Fibroblast of lung (primary cell): ENCODE measurements at regions not wholly inside any gene's neighbourhood (a gene's known extent, or its start where the extent isn't known, plus 50 kb on each side); places are given as distances from the start of the nearest gene placed in this dataset.

Source experiments
- DNase-seq, 2 donors: peaks; one replicate each; pipeline versions ENCODE4 v3.0.0 to v3.0.0-alpha.2; 2010; ENCODE audit warnings: low read depth in 2 of 2
- H2AFZ ChIP-seq: 2 replicates; pipeline ENCODE4 v1.5.1; 2012; ENCODE audit warnings: low read length, control low read depth, inconsistent platforms
- H3K27ac ChIP-seq: 2 replicates; pipeline ENCODE4 v1.5.1; 2011; ENCODE audit warnings: low read length, control low read depth; ENCODE audit not compliant: insufficient read depth
- H3K27me3 ChIP-seq: 2 replicates; pipeline ENCODE4 v1.5.1; 2011; ENCODE audit warnings: mild to moderate bottlenecking, low read length; ENCODE audit not compliant: control insufficient read depth, insufficient read depth
- H3K36me3 ChIP-seq: 2 replicates; pipeline ENCODE4 v1.5.1; 2011; ENCODE audit warnings: low read length; ENCODE audit not compliant: control insufficient read depth, insufficient read depth
- H3K4me1 ChIP-seq: 2 replicates; pipeline ENCODE4 v1.5.1; 2011; ENCODE audit warnings: low read length; ENCODE audit not compliant: control insufficient read depth, insufficient read depth; ENCODE audit errors: extremely low read depth
- H3K4me2 ChIP-seq: 2 replicates; pipeline ENCODE4 v1.5.1; 2011; ENCODE audit warnings: low read length, control low read depth; ENCODE audit not compliant: insufficient read depth; ENCODE audit errors: extremely low read depth
- H3K4me3 ChIP-seq, 4 experiments: fragments of 200-600 bp in 1 of 4; sonication (generic) in 1 of 4; replicated peaks in 1 of 4; 2 replicates each; pipeline ENCODE4 v1.5.1; 2011 to 2016; ENCODE audit warnings: low read length in 4 of 4, low read depth in 3 of 4, mild to moderate bottlenecking in 3 of 4, control low read depth in 2 of 4, inconsistent platforms in 1 of 4, mixed read lengths in 1 of 4; ENCODE audit not compliant: insufficient read depth in 1 of 4; ENCODE audit errors: control extremely low read depth in 1 of 4
- H3K79me2 ChIP-seq: 2 replicates; pipeline ENCODE4 v1.5.1; 2012; ENCODE audit warnings: mild to moderate bottlenecking, low read length, inconsistent platforms; ENCODE audit not compliant: control insufficient read depth, insufficient read depth
- H3K9ac ChIP-seq: 2 replicates; pipeline ENCODE4 v1.5.1; 2011; ENCODE audit warnings: mild to moderate bottlenecking, low read length, control low read depth; ENCODE audit not compliant: insufficient read depth
- H3K9me3 ChIP-seq: 2 replicates; pipeline ENCODE4 v1.5.1; 2012; ENCODE audit warnings: low read depth, low read length; ENCODE audit not compliant: control insufficient read depth, insufficient read depth
- H4K20me1 ChIP-seq: 2 replicates; pipeline ENCODE4 v1.5.1; 2011; ENCODE audit warnings: low read length; ENCODE audit not compliant: control insufficient read depth, insufficient read depth; ENCODE audit errors: extremely low read depth
- EZH2 ChIP-seq: IDR thresholded peaks from 2 replicates; pipeline ENCODE4 v1.5.1; 2012; ENCODE audit warnings: low read length, control low read depth, mild to moderate bottlenecking; ENCODE audit errors: missing control alignments
- TF ChIP-seq, protein P1 (sequence below), 2 donors: IDR thresholded peaks in 1 of 2; conservative IDR thresholded peaks in 1 of 2; 1 replicate in 1 of 2; 2 replicates in 1 of 2; pipeline ENCODE4 v1.5.1; 2011 to 2012; ENCODE audit warnings: low read length in 2 of 2, control low read depth in 1 of 2, inconsistent platforms in 1 of 2, low read depth in 1 of 2, mild to moderate bottlenecking in 1 of 2

- Histone ChIP-seq H3K9me3 (no peaks in the 10 kb centered on the region), H3K4me1 (peaks cover 4% of the 10 kb centered on the region), H3K27me3 (no peaks in the 10 kb centered on the region), H4K20me1 (no peaks in the 10 kb centered on the region), H3K27ac (no peak overlapping the region), H3K9ac (no peak overlapping the region), H2AFZ (no peak overlapping the region), H3K4me2 (no peak overlapping the region), H3K36me3 (no peaks in the 10 kb centered on the region), H3K4me3 (no peak overlapping the region), H3K79me2 (no peaks in the 10 kb centered on the region)
- DNase-seq: peak; percentile 8 to 39
- no peak for TF ChIP-seq EZH2
- TF ChIP-seq, protein P1, sequence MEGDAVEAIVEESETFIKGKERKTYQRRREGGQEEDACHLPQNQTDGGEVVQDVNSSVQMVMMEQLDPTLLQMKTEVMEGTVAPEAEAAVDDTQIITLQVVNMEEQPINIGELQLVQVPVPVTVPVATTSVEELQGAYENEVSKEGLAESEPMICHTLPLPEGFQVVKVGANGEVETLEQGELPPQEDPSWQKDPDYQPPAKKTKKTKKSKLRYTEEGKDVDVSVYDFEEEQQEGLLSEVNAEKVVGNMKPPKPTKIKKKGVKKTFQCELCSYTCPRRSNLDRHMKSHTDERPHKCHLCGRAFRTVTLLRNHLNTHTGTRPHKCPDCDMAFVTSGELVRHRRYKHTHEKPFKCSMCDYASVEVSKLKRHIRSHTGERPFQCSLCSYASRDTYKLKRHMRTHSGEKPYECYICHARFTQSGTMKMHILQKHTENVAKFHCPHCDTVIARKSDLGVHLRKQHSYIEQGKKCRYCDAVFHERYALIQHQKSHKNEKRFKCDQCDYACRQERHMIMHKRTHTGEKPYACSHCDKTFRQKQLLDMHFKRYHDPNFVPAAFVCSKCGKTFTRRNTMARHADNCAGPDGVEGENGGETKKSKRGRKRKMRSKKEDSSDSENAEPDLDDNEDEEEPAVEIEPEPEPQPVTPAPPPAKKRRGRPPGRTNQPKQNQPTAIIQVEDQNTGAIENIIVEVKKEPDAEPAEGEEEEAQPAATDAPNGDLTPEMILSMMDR (conservative IDR thresholded peaks at IDR 0.05 in 1 of 2, IDR thresholded peaks at IDR 0.05 in 1 of 2; ENCODE audit: low read depth in 1 of 2, low read length in 2 of 2): no peak
Observed at GRCh38 chr4:19774690-19775256, 476.9 kb upstream of the SLIT2 start.

- Histone ChIP-seq H3K4me2 (no peak overlapping the region), H3K36me3 (no peaks in the 10 kb centered on the region), H3K9ac (no peak overlapping the region), H4K20me1 (no peaks in the 10 kb centered on the region), H2AFZ (no peak overlapping the region), H3K4me3 (no peak overlapping the region), H3K79me2 (no peaks in the 10 kb centered on the region), H3K27ac (no peak overlapping the region), H3K27me3 (no peaks in the 10 kb centered on the region), H3K9me3 (no peaks in the 10 kb centered on the region), H3K4me1 (peaks cover 4% of the 10 kb centered on the region)
- peak in 1 of 2 donors; percentile 66 for DNase-seq
- no peak for TF ChIP-seq EZH2
- TF ChIP-seq, protein P1 (conservative IDR thresholded peaks at IDR 0.05 in 1 of 2, IDR thresholded peaks at IDR 0.05 in 1 of 2; ENCODE audit: low read depth in 1 of 2, low read length in 2 of 2): no peak
Observed at GRCh38 chr4:19772581-19772980, 479.1 kb upstream of the SLIT2 start.

DNA sequence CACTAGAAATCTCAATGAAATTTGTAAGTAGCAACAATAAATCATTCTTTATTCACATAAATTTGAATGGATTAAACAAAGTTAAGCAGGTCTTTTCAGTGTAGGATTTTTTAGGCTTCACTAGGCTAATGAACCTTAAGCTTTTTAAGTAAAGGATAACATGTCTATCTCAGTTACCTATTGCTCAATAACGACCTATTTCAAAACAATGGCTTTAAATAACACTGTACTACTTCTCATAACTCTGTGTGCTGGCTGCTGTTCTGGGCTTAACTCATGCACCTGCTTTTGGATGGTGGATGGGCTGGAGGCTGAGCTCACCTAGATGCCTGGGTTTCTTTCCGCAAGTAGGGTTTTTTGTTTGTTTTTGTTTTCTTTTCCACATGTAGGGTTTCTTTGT lies 495.0 kb upstream of the SLIT2 start:
- no peak overlapping the region for H3K27ac ChIP-seq
- H3K36me3 ChIP-seq: no peaks in the 10 kb centered on the region
- H3K4me3 ChIP-seq: no peak overlapping the region
- H3K4me1 ChIP-seq: no peaks in the 10 kb centered on the region
- no peaks in the 10 kb centered on the region for H3K9me3 ChIP-seq
- H3K79me2 ChIP-seq: no peaks in the 10 kb centered on the region
- no peaks in the 10 kb centered on the region for H4K20me1 ChIP-seq
- TF ChIP-seq EZH2: no peak
- TF ChIP-seq, protein P1 (conservative IDR thresholded peaks at IDR 0.05 in 1 of 2, IDR thresholded peaks at IDR 0.05 in 1 of 2; ENCODE audit: low read depth in 1 of 2, low read length in 2 of 2): no peak
- H3K27me3 ChIP-seq: no peaks in the 10 kb centered on the region
- H2AFZ ChIP-seq: no peak overlapping the region
- no peak overlapping the region for H3K9ac ChIP-seq
- DNase-seq: peak in 1 of 2 donors; percentile 11
- no peak overlapping the region for H3K4me2 ChIP-seq
